HG03439 (cell line): ENCODE measurements at regions not wholly inside any gene's neighbourhood (a gene's known extent, or its start where the extent isn't known, plus 50 kb on each side); places are given as distances from the start of the nearest gene placed in this dataset.

Experiments
- ATAC-seq: cut with Tn5 transposase; IDR thresholded peaks from one replicate; pipeline ENCODE4 v1.9.1; 2021; ENCODE audit warnings: mild to moderate bottlenecking, moderate library complexity; ENCODE audit not compliant: unreplicated experiment

- ATAC-seq = no peak
These were observed 156.1 kb upstream of the DAB2 start for GRCh38 chr5:39580702-39581453.

GRCh38 chr5:39579750-39580149 lies 155.0 kb upstream of the DAB2 start:
- no peak for ATAC-seq

GRCh38 chr5:39578887-39579497 lies 154.2 kb upstream of the DAB2 start:
- no peak for ATAC-seq

- ATAC-seq = no peak
These were observed 152.7 kb upstream of the DAB2 start for GRCh38 chr5:39577529-39577928.

GRCh38 chr5:39570403-39571027 lies 145.7 kb upstream of the DAB2 start:
- ATAC-seq = no peak

GRCh38 chr5:39569857-39570256 lies 145.1 kb upstream of the DAB2 start:
- no peak for ATAC-seq

- ATAC-seq = no peak
These were observed 142.1 kb upstream of the DAB2 start for GRCh38 chr5:39566891-39567290.

GRCh38 chr5:39566029-39566428 lies 141.2 kb upstream of the DAB2 start:
- ATAC-seq = no peak

- ATAC-seq = no peak
These were observed 136.6 kb upstream of the DAB2 start for GRCh38 chr5:39561421-39561820.

GRCh38 chr5:39560726-39561125 lies 135.9 kb upstream of the DAB2 start:
- no peak for ATAC-seq

- ATAC-seq = no peak
These were observed 135.1 kb upstream of the DAB2 start for GRCh38 chr5:39559923-39560322.

GRCh38 chr5:39558541-39558940 lies 133.8 kb upstream of the DAB2 start:
- no peak for ATAC-seq

GRCh38 chr5:39555788-39556187 lies 131.0 kb upstream of the DAB2 start:
- no peak for ATAC-seq

- ATAC-seq = no peak
These were observed 122.9 kb upstream of the DAB2 start for GRCh38 chr5:39547553-39548154.

GRCh38 chr5:39544941-39545340 lies 120.2 kb upstream of the DAB2 start:
- ATAC-seq = no peak

GRCh38 chr5:39543335-39543734 lies 118.6 kb upstream of the DAB2 start:
- no peak for ATAC-seq

- no peak for ATAC-seq
These were observed 117.9 kb upstream of the DAB2 start for GRCh38 chr5:39542511-39543285.

- no peak for ATAC-seq
These were observed 117.1 kb upstream of the DAB2 start for GRCh38 chr5:39541920-39542319.

GRCh38 chr5:39539470-39539869 lies 114.7 kb upstream of the DAB2 start:
- no peak for ATAC-seq

- ATAC-seq = no peak
These were observed 109.9 kb upstream of the DAB2 start for GRCh38 chr5:39534690-39535089.

GRCh38 chr5:39533749-39534148 lies 109.0 kb upstream of the DAB2 start:
- no peak for ATAC-seq
